ENCODE measurements at regions not wholly inside any gene's neighbourhood (a gene's known extent, or its start where the extent isn't known, plus 50 kb on each side); places are given as distances from the start of the nearest gene placed in this dataset.

GRCh38 chr13:90951663-90952062, 395.8 kb upstream of the MIR17HG start:
- TF ChIP-seq CTCF (IDR thresholded peaks at IDR 0.05) = no peak
- TF ChIP-seq ATF2 (CRISPR knock-in tag; IDR thresholded peaks at IDR 0.05; ENCODE audit: borderline replicate concordance, low read depth) = no peak
- no peak for TF ChIP-seq FOXK1 (CRISPR knock-in tag; IDR thresholded peaks at IDR 0.05)
- TF ChIP-seq ZNF263 (CRISPR knock-in tag; IDR thresholded peaks at IDR 0.05; ENCODE audit: low read depth) = no peak
- no peak for TF ChIP-seq CDX4 (CRISPR knock-in tag; IDR thresholded peaks at IDR 0.05; ENCODE audit: borderline replicate concordance)
- TF ChIP-seq ZNF138 (CRISPR knock-in tag; conservative IDR thresholded peaks at IDR 0.05) = no peak
- no peak for TF ChIP-seq USF2 (CRISPR knock-in tag; IDR thresholded peaks at IDR 0.05)
- no peak for TF ChIP-seq TCF7 (CRISPR knock-in tag; IDR thresholded peaks at IDR 0.05; ENCODE audit: low read depth)
- no peak for TF ChIP-seq E2F4 (CRISPR knock-in tag; IDR thresholded peaks at IDR 0.05; ENCODE audit: borderline replicate concordance, low read depth)
- TF ChIP-seq MXD4 (CRISPR knock-in tag; IDR thresholded peaks at IDR 0.05; ENCODE audit: borderline replicate concordance) = no peak
- TF ChIP-seq E2F1 (CRISPR knock-in tag; IDR thresholded peaks at IDR 0.05) = no peak
- TF ChIP-seq MLX (CRISPR knock-in tag; IDR thresholded peaks at IDR 0.05) = no peak
- no peak for TF ChIP-seq MAX (CRISPR knock-in tag; IDR thresholded peaks at IDR 0.05)
- TF ChIP-seq ARID4B (CRISPR knock-in tag; IDR thresholded peaks at IDR 0.05; ENCODE audit: borderline replicate concordance) = no peak
